ENCODE measurements at regions not wholly inside any gene's neighbourhood (a gene's known extent, or its start where the extent isn't known, plus 50 kb on each side); places are given as distances from the start of the nearest gene placed in this dataset.
A peak's percentile ranks its signal among the peaks of the same experiment; 100 is the strongest.

DNA sequence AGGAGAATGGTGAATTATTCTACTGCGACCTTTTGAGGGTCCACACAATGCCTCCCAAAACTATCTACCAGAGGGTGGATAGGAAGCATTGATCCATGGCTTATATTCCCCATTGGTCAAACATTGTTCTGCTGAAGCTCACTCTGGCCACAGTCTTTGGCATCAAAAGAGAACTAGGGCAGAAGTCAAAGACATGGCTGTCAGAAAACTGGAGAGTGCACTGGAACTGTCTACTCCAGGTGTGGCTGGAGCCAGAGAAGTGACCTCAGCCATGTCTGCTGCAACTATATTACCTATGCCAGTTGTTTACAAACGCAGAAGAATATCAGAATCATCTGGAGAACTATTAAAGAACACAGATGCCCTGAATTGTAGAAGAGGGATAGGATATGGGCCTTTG is 238.7 kb upstream of the USP25 start:
- Mint-ChIP-seq H3K9me3 (no peaks in the 10 kb centered on the region), H3K4me3 (no peak overlapping the region), H3K27ac (no peak overlapping the region), H3K27me3 (ENCODE audit: insufficient read depth) (peaks cover 2% of the 10 kb centered on the region), H3K36me3 (ENCODE audit: low read depth) (no peaks in the 10 kb centered on the region), H3K4me1 (ENCODE audit: low read depth) (no peaks in the 10 kb centered on the region)
- DNase-seq (ENCODE audit: low spot score), result no peak
- intact Hi-C loops (cut with micrococcal nuclease), result no loop called here

DNA sequence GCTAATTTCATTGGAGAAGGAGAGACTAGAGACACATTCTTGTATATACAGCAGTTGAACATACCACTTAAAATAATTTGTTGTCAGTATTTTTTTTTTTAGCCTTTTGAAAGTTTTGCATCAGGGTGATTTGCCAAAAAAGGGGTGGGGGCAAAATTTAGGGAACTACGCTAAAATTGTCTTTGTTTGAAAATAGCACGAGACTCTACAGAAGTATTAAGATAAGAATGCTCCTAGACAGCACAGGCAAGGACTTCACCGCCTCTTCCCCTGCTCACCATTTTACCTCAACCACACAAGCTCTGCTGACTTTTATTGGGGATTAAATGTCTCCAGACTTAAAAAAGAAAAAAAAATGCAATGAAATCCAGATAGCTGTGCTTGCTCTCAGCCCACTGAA is 236.1 kb upstream of the USP25 start:
- Mint-ChIP-seq H3K4me1 (ENCODE audit: low read depth) (no peaks in the 10 kb centered on the region), H3K9me3 (no peaks in the 10 kb centered on the region), H3K4me3 (no peak overlapping the region), H3K36me3 (ENCODE audit: low read depth) (no peaks in the 10 kb centered on the region), H3K27me3 (ENCODE audit: insufficient read depth) (peaks cover 2% of the 10 kb centered on the region), H3K27ac (no peak overlapping the region)
- DNase-seq (ENCODE audit: low spot score), result no peak
- intact Hi-C loops (cut with micrococcal nuclease), result no loop called here

DNA sequence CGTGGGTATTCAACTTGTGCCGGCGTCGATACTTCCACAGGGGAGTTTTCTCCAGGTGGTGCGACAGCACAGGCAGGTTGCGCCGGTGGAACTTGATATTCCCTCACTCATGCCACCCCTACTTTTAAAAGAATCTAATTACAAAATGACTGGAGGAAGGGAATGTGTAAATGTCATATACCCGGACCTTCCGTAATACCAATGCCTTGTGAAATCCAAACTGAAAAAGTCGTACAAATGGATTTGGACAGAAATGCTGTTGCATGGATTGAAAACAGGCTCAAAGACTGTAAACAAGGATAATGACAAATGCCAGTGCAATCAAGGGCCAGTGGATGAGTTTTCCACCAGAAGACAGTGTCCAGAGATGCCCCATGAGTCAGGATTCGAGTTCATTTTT is 235.3 kb upstream of the USP25 start:
- Mint-ChIP-seq H3K27ac (no peak overlapping the region), H3K36me3 (ENCODE audit: low read depth) (no peaks in the 10 kb centered on the region), H3K27me3 (ENCODE audit: insufficient read depth) (peaks cover 2% of the 10 kb centered on the region), H3K4me1 (ENCODE audit: low read depth) (no peaks in the 10 kb centered on the region), H3K9me3 (no peaks in the 10 kb centered on the region), H3K4me3 (no peak overlapping the region)
- no peak for DNase-seq (ENCODE audit: low spot score)
- intact Hi-C loops (cut with micrococcal nuclease), result no loop called here

DNA sequence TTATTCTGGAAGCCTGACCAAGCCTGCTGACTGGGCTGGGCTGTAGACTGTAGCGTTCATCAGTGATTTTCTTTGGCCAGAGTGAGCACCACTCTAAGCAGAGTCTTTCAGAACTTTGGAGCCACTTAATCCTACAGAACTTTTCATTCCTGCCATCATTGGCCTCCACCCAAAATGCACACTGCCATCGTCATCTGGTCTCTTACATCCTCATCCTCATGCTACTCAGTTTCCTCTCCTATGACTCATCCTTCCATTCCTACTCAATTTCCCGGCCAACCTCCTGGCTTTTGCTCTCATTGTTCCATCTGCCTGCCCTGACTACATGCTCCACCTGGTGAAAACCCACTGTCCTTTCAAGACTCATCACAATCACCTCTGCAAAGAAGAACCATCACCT is 233.8 kb upstream of the USP25 start:
- Mint-ChIP-seq H3K4me3 (no peak overlapping the region), H3K27ac (no peak overlapping the region), H3K4me1 (ENCODE audit: low read depth) (no peaks in the 10 kb centered on the region), H3K36me3 (ENCODE audit: low read depth) (no peaks in the 10 kb centered on the region), H3K27me3 (ENCODE audit: insufficient read depth) (peaks cover 2% of the 10 kb centered on the region), H3K9me3 (no peaks in the 10 kb centered on the region)
- intact Hi-C loops (cut with micrococcal nuclease), result no loop called here
- no peak for DNase-seq (ENCODE audit: low spot score)

DNA sequence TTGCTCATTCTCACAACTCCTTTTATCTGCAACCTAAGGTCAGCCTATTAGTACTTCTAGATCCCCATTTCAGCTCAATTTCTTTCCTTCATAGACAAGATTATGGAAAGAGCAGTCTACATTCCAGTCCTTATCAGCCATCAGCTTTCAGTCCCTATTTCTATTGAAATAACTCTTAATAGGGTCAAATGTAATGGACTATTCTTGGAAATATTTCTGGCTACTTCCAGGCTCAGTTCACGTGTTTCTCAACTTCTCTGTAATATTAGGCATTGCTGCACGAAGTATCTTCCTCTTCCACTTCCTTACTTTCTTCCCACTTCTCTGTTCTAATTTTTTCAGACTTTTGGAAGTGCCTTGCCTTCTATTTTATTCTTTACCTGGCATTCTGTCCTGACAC is 232.9 kb upstream of the USP25 start:
- intact Hi-C loops (cut with micrococcal nuclease), result no loop called here
- H3K27ac Mint-ChIP-seq, result no peak overlapping the region
- no peaks in the 10 kb centered on the region for H3K9me3 Mint-ChIP-seq
- H3K4me3 Mint-ChIP-seq, result no peak overlapping the region
- no peaks in the 10 kb centered on the region for H3K36me3 Mint-ChIP-seq (ENCODE audit: low read depth)
- H3K4me1 Mint-ChIP-seq (ENCODE audit: low read depth), result no peaks in the 10 kb centered on the region
- H3K27me3 Mint-ChIP-seq (ENCODE audit: insufficient read depth), result peaks cover 2% of the 10 kb centered on the region
- no peak for DNase-seq (ENCODE audit: low spot score)

DNA sequence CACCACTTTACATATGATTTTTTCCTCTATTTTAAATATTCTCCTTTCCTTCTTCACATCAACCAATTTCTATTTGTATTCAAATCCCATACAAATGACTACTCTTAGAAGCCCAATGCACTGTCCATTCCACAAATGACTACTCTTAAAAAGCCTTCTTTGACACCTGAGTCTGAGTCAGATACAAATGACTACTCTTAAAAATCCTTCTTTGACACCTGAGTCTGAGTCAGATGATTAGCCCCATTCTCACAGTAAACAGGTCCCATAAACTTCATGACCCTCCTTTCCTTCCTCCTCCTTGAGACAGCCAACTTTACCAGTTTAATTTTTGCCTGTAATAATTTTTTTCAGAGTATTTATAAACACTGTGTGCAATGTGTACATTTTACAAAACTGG is 231.3 kb upstream of the USP25 start:
- no peaks in the 10 kb centered on the region for H3K4me1 Mint-ChIP-seq (ENCODE audit: low read depth)
- intact Hi-C loops (cut with micrococcal nuclease), result no loop called here
- no peaks in the 10 kb centered on the region for H3K36me3 Mint-ChIP-seq (ENCODE audit: low read depth)
- H3K4me3 Mint-ChIP-seq, result no peak overlapping the region
- no peak overlapping the region for H3K27ac Mint-ChIP-seq
- no peaks in the 10 kb centered on the region for H3K9me3 Mint-ChIP-seq
- DNase-seq (ENCODE audit: low spot score), result no peak
- peaks cover under 1% of the 10 kb centered on the region for H3K27me3 Mint-ChIP-seq (ENCODE audit: insufficient read depth)

DNA sequence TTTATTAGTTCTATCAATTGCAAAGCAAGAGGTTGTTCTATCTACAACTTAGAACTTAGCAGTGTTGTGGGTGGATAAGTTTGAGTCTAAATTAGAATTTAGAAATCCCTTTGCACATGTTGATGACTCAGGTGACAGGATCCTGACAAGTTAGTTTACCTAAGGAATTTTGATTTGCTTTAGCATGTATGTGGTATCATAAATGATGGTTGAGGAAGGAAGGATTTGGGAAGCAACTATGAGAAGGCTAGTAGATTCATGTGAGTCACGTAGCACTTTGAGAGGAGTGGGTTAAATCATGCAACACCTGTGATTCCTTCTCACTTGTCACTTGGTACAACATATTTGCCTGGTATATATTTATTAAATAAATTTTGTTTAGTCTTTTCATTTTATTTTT is 223.7 kb upstream of the USP25 start:
- no peaks in the 10 kb centered on the region for H3K27me3 Mint-ChIP-seq (ENCODE audit: insufficient read depth)
- H3K36me3 Mint-ChIP-seq (ENCODE audit: low read depth), result no peaks in the 10 kb centered on the region
- no peaks in the 10 kb centered on the region for H3K4me1 Mint-ChIP-seq (ENCODE audit: low read depth)
- DNase-seq (ENCODE audit: low spot score), result no peak
- peaks cover 2% of the 10 kb centered on the region for H3K9me3 Mint-ChIP-seq
- H3K4me3 Mint-ChIP-seq, result no peak overlapping the region
- intact Hi-C loops (cut with micrococcal nuclease), result no loop called here
- no peak overlapping the region for H3K27ac Mint-ChIP-seq

DNA sequence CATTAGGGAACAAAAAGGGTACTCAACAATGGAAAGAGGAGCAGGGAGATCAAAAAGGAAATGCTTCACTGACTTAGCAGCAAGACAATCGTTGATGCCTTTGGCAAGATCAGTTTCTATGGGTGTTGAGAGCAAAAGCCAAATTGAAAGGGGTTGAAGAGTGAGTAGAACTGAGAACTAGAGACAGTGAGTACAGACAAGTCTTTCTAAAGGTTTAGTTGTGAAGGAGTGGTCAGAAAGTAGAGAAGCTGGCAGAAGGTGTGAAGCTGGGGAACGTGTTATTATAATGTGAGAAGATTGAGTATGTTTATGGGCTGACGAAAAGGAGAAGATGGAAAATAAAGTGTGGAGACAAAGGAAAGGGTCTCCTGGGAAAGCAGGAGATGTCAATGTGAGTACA is 221.2 kb upstream of the USP25 start:
- intact Hi-C loops (cut with micrococcal nuclease), result no loop called here
- Mint-ChIP-seq H3K27me3 (ENCODE audit: insufficient read depth) (no peaks in the 10 kb centered on the region), H3K27ac (no peak overlapping the region), H3K4me3 (no peak overlapping the region), H3K36me3 (ENCODE audit: low read depth) (no peaks in the 10 kb centered on the region), H3K4me1 (ENCODE audit: low read depth) (peaks cover 1% of the 10 kb centered on the region), H3K9me3 (peaks cover 2% of the 10 kb centered on the region)
- no peak for DNase-seq (ENCODE audit: low spot score)

DNA sequence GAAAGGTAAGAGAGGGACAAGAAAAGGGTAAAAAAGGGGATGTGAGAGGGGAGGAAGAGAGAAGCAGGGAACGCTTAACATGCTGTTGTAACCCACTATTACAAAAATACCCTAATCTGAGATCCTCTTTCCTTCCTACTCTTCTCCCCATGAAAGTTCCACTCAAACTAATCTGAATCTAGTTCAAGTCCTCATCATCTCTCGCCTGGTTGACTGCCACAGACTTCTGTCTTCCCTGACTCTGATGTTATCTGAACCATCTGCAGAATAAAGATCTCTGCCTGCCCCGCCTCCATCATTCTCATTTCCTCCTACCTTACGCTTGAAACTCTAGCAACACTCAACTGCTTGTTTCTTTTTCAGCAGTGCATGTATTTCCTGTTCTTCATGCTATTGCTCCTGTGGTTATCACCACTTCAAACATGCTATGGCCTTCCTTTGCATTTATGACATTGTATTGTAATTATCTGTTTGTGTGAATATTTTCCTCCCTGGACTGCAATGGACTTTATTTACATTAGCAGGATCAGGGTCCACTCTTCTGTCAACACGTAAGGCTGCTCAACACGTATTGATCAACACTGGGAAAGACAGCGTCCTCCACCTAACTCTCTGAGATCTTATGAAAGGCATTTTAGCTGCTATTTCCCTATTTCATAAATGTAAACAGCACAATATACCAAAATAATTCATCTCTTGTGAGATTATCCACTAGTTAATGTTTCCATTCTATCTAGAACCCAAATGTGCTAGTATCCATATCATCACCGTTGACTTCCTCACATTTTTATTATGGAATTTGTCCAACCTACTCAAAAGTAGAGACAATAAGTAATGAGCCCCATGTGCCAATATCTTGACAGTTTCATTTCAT is 215.5 kb upstream of the USP25 start:
- H3K9me3 Mint-ChIP-seq, result peaks cover 11% of the 10 kb centered on the region
- H3K27ac Mint-ChIP-seq, result peak overlapping the region; percentile 69
- intact Hi-C loops (cut with micrococcal nuclease), result loop anchor here (2.0 to 10.0 kb wide), 5 partner anchors 48 to 990 kb away; partner anchors contain the start of gene NRIP1
- peak; percentile 57 for DNase-seq (ENCODE audit: low spot score)
- H3K27me3 Mint-ChIP-seq (ENCODE audit: insufficient read depth), result no peaks in the 10 kb centered on the region
- H3K4me3 Mint-ChIP-seq, result peak overlapping the region; percentile 21
- peaks cover 21% of the 10 kb centered on the region for H3K4me1 Mint-ChIP-seq (ENCODE audit: low read depth)
- no peaks in the 10 kb centered on the region for H3K36me3 Mint-ChIP-seq (ENCODE audit: low read depth)

DNA sequence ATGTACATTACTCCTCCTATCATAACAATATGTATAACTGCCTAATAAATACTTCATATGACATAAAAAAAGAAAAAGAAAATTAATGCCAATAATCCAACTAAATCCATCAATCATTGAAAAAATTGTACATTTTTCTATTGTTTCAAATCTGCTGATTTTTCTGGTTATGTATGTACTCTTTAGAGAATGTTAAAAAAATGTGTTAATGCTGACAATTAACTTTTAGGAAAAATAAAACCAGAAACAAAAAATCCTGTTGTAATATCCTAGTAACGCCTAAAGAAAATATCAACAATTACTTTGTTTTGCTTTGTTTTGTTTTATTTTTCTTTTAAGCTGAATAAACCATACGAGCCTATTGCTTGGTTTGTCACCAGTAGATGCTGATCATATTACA is 213.9 kb upstream of the USP25 start:
- no peak for DNase-seq (ENCODE audit: low spot score)
- Mint-ChIP-seq H3K27me3 (ENCODE audit: insufficient read depth) (no peaks in the 10 kb centered on the region), H3K4me1 (ENCODE audit: low read depth) (peaks cover 21% of the 10 kb centered on the region), H3K36me3 (ENCODE audit: low read depth) (no peaks in the 10 kb centered on the region), H3K4me3 (no peak overlapping the region), H3K27ac (no peak overlapping the region), H3K9me3 (peaks cover 11% of the 10 kb centered on the region)
- intact Hi-C loops (cut with micrococcal nuclease), result loop anchor here (2.0 to 10.0 kb wide), 3 partner anchors 79 to 991 kb away; partner anchors contain the start of gene NRIP1

DNA sequence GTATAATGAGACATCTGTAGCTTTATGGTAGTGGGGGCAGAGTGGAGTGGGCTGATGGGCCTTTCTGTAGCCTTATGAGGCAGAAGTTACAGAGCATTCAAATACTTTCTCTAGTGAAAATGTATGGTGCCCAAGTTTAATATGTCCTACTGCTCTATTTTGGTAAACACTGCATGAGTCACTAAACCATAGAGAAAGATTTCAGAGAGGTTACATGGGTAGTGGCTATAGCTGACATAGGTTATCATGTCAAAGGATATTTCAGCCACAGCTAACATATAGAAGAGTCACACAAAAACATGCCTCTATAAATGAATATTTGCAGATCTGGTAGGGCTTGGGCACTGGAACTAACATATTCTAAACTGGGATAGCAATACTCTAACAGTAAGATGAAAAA is 212.4 kb upstream of the USP25 start:
- no peaks in the 10 kb centered on the region for H3K36me3 Mint-ChIP-seq (ENCODE audit: low read depth)
- intact Hi-C loops (cut with micrococcal nuclease), result loop anchor here (10.0 kb wide), 2 partner anchors 453 to 993 kb away; partner anchors contain the start of gene NRIP1
- peaks cover 11% of the 10 kb centered on the region for H3K9me3 Mint-ChIP-seq
- no peak for DNase-seq (ENCODE audit: low spot score)
- no peaks in the 10 kb centered on the region for H3K27me3 Mint-ChIP-seq (ENCODE audit: insufficient read depth)
- no peak overlapping the region for H3K27ac Mint-ChIP-seq
- peaks cover 21% of the 10 kb centered on the region for H3K4me1 Mint-ChIP-seq (ENCODE audit: low read depth)
- no peak overlapping the region for H3K4me3 Mint-ChIP-seq

DNA sequence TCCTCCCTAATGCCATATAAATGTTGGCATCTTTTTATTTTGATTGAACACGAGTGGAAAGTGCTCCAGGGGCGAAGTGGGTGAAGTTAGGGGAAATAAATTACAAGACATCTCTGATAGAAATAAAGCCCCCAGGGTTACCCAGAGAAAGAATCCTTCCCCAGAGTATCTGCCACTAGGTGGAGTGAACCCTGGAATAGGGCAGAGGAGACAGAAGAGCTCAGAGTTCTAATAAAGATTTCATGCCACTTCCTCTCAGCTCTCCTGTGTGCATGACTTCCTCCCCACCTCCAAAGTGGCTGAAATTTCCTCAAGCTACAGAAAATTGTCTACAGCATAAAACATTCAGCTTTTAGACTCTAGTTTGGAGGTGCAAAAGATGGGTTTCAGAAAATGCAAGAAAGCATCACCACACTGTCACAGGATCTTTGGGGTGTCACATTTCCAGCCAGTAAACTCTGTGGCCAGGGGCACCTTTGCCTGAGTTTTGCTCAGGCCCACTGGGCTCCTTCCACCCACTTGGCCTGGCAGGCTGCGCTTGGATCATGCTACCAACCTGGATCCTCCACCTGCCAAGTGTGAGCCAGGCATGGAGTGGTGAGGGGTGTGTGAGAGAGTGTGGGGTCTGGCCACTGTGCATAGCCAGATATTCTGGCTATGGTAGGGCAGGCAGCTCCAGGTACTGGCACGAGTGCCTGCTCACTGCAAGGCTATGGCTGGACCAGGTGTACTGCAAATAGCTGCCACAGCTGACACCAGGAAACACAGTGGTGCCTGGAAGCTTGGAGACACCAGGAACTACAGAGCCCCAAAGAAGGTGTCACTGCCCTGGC is 208.8 kb upstream of the USP25 start:
- intact Hi-C loops (cut with micrococcal nuclease), result no loop called here
- H3K9me3 Mint-ChIP-seq, result peaks cover 11% of the 10 kb centered on the region
- H3K36me3 Mint-ChIP-seq (ENCODE audit: low read depth), result no peaks in the 10 kb centered on the region
- H3K4me1 Mint-ChIP-seq (ENCODE audit: low read depth), result no peaks in the 10 kb centered on the region
- no peak overlapping the region for H3K27ac Mint-ChIP-seq
- H3K4me3 Mint-ChIP-seq, result no peak overlapping the region
- no peak for DNase-seq (ENCODE audit: low spot score)
- H3K27me3 Mint-ChIP-seq (ENCODE audit: insufficient read depth), result peaks cover 1% of the 10 kb centered on the region

DNA sequence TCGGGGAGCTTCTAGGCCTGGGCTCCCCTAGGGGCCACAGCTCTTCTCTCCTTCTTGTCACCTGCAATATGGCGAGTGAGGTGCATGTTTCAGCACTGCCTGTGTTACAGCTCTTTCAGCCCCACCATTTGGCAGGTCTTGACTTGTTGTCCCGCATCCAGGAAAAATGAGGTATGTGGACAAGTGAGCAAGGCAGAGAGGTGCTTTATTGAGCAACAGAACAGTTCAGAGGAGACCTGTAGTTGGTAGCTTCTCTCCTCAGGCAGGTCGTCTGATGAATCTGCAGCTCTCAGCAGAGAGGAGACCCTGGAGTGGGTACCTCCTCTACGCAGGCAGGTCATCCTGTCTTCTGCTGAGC is 208.2 kb upstream of the USP25 start:
- Mint-ChIP-seq H3K4me3 (no peak overlapping the region), H3K27me3 (ENCODE audit: insufficient read depth) (peaks cover 3% of the 10 kb centered on the region), H3K27ac (no peak overlapping the region), H3K4me1 (ENCODE audit: low read depth) (no peaks in the 10 kb centered on the region), H3K9me3 (peaks cover 11% of the 10 kb centered on the region), H3K36me3 (ENCODE audit: low read depth) (no peaks in the 10 kb centered on the region)
- DNase-seq (ENCODE audit: low spot score), result no peak
- intact Hi-C loops (cut with micrococcal nuclease), result no loop called here

All from activated T-helper 1 cell treated with anti-CD3 and anti-CD28 coated beads, Interleukin-12 subunit alpha, Interleukin-12 subunit beta, Interleukin-2, Interleukin-4 antibody, amounts not matched to agents 30 ng/mL and 10 ng/mL and 1 ng/mL, durations not matched to agents 14 hours and 24 hours and 36 hours (primary cell).